ENCODE measurements at regions not wholly inside any gene's neighbourhood (a gene's known extent, or its start where the extent isn't known, plus 50 kb on each side); places are given as distances from the start of the nearest gene placed in this dataset.

DNA sequence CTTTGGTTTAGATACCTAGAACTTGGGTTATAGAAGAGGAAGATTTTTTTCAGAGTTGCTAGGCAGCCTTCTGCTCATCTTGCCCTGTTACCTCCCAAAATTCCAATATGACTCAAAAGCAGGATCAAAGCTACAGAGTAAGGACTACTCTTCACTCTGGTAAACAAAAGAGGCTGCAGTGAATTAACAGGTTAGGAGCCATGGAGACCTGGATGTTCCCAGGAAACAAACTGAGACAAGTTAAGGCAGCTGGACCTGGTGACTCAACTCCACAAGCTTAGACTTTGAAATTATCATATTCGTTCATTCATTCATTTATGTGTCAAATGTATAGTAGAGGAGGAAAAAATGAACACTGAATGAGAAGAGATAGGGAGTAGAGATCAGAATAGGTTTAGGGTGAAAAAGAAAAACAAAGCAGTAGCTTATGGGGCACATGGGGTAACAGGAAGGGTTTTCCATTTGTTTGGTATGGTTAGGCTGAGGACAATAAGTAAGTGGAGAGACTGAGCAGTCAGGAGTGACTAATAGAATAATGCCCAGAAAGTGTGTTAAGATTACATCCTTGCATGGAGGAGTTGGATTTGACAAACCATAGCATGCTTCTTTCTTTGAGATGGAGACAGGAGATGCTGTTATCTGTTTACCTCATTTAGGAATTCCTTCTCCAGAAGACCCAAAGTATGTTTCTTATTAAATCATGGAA, 464.0 kb upstream of the ZNF608 start:
- no peak for TF ChIP-seq CTCF (IDR thresholded peaks at IDR 0.05)
- DNase-seq (ENCODE audit: low spot score) (no peak), ATAC-seq (ENCODE audit: low FRiP score) (no peak)

DNA sequence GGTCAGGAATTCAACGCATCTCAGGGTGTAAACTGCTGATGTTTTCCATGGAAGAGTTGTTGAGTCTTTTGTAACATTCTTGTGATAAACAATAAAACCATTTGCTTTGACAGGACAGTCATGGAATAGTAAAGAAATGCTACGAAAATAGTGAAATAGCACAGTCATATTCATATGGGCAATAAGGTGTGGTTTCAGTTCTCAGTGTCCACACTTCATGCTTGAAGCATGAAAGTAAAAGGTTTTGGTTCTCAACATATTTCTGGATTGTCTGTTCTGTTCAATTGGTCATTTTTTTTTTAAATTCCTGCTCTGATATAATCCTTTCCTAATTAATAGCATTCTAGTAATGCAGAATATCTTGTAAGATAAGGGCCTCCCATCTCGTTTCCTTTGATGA, 467.6 kb upstream of the ZNF608 start:
- ATAC-seq (ENCODE audit: low FRiP score) (no peak), DNase-seq (ENCODE audit: low spot score) (no peak)
- TF ChIP-seq CTCF (IDR thresholded peaks at IDR 0.05): no peak

GRCh38 chr5:125215593-125215992, 469.2 kb upstream of the ZNF608 start:
- ATAC-seq (ENCODE audit: low FRiP score): no peak
- no peak for TF ChIP-seq CTCF (IDR thresholded peaks at IDR 0.05)
- DNase-seq (ENCODE audit: low spot score): no peak

- TF ChIP-seq CTCF (IDR thresholded peaks at IDR 0.05): no peak
- no peak for DNase-seq (ENCODE audit: low spot score)
- ATAC-seq (ENCODE audit: low FRiP score): no peak
Measured at GRCh38 chr5:125219710-125220109, 473.3 kb upstream of the ZNF608 start.

GRCh38 chr5:125220284-125220683, 473.8 kb upstream of the ZNF608 start:
- DNase-seq (ENCODE audit: low spot score) (no peak), ATAC-seq (ENCODE audit: low FRiP score) (no peak)
- no peak for TF ChIP-seq CTCF (IDR thresholded peaks at IDR 0.05)

GRCh38 chr5:125222597-125223240, 476.3 kb upstream of the ZNF608 start:
- no peak for DNase-seq (ENCODE audit: low spot score)
- no peak for ATAC-seq (ENCODE audit: low FRiP score)
- no peak for TF ChIP-seq CTCF (IDR thresholded peaks at IDR 0.05)

DNA sequence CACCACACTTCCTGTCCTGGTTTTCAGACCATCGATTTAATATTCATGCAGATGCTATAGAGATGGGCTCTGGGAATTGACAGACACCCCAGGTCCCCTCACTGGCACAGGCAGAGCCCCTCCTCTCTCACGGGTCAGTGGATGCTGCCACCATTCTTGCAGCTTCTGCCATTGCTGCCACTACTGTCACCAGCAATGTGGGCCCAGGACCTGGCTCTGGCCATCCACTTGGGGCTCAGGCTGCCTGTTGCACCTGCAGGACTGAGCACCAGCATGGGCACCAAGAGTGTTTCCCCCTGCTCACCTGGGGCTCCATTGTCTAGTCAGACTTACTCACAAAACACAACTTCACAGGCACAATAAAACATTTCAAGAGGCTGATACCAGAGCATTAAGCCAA, 479.0 kb upstream of the ZNF608 start:
- ATAC-seq (ENCODE audit: low FRiP score) (no peak), DNase-seq (ENCODE audit: low spot score) (no peak)
- no peak for TF ChIP-seq CTCF (IDR thresholded peaks at IDR 0.05)

Measured in omental fat pad (tissue), 3 donors.